ENCODE measurements at regions not wholly inside any gene's neighbourhood (a gene's known extent, or its start where the extent isn't known, plus 50 kb on each side); places are given as distances from the start of the nearest gene placed in this dataset.

DNA sequence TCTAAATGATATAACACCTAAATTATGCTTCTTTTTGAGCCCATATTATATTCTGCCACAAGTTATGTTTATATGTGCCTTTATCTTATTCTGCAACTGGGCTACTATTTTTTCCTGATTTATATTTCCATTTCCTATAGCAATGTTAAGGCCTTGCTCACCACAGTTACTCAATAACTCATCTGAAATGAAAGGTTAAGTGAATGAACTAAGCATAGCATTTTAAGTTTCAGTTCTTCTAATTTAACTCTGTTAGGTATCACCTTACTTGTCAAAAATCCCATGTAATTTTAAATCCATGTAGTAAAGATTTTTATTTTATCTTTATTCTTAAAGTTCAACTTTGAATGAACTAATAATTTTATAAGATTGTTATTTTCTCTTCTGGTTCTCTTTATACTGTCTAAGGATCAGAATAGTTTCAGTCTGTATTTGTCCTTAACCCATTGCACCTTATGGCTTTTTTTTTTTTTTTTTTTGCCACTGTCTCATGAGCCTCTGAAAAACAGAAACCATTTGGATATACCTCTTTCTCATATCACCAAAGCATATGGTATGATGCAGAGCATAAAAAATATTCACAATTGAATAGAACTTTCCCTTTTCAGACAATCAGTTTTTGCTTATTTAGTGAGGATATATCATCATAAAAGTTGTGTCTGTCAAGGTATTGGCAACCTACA lies 301.8 kb upstream of the ZWINT start:
- no peaks in the 10 kb centered on the region for H4K20me1 ChIP-seq (ENCODE audit: insufficient read depth)
- no peaks in the 10 kb centered on the region for H3K9me2 ChIP-seq
- H2AFZ ChIP-seq (ENCODE audit: low read depth): no peak overlapping the region
- ChIA-PET POLR2A (no interaction called here), CTCF (no interaction called here)
- H3K9me3 ChIP-seq: no peaks in the 10 kb centered on the region
- no peaks in the 10 kb centered on the region for H3F3A ChIP-seq (replicated peaks; ENCODE audit: insufficient read depth)
- H3K79me2 ChIP-seq (ENCODE audit: insufficient read depth): no peaks in the 10 kb centered on the region
- H3K36me3 ChIP-seq (replicated peaks in 1 of 2; ENCODE audit: control insufficient read depth in 1 of 2, insufficient read depth in 2 of 2, low read length in 1 of 2): peaks cover 0 to 2% of the 10 kb centered on the region in 2 experiments
- H3K4me2 ChIP-seq: no peak overlapping the region
- no peak overlapping the region for H3K27ac ChIP-seq (ENCODE audit: low read depth in 2 of 2, low read length in 1 of 2)
- no peak overlapping the region for H3K9ac ChIP-seq
- no peak overlapping the region for H3K4me3 ChIP-seq (ENCODE audit: low read depth in 2 of 2, low read length in 1 of 2)
- no peaks in the 10 kb centered on the region for H3K4me1 ChIP-seq (ENCODE audit: control insufficient read depth in 1 of 2, insufficient read depth in 2 of 2, low read depth in 1 of 2, low read length in 1 of 2)
- H3K27me3 ChIP-seq (ENCODE audit: insufficient read depth): no peaks in the 10 kb centered on the region
- TF ChIP-seq RXRA (IDR thresholded peaks at IDR 0.05; ENCODE audit: borderline replicate concordance, low read depth): no peak
- TF ChIP-seq TCF12 (IDR thresholded peaks at IDR 0.05): no peak
- no peak for TF ChIP-seq FOSL2 (IDR thresholded peaks at IDR 0.05; ENCODE audit: borderline replicate concordance, low read depth)
- no peak for TF ChIP-seq CHD2 (IDR thresholded peaks at IDR 0.05; ENCODE audit: low read length, partially characterized antibody)
- no peak for TF ChIP-seq TAF1 (IDR thresholded peaks at IDR 0.05; ENCODE audit: borderline replicate concordance, low read depth, low read length)
- TF ChIP-seq NFIC (IDR thresholded peaks at IDR 0.05; ENCODE audit: borderline replicate concordance): no peak
- no peak for TF ChIP-seq EZH2phosphoT487 (IDR thresholded peaks at IDR 0.05; ENCODE audit: borderline replicate concordance, low read depth)
- TF ChIP-seq, protein P1, sequence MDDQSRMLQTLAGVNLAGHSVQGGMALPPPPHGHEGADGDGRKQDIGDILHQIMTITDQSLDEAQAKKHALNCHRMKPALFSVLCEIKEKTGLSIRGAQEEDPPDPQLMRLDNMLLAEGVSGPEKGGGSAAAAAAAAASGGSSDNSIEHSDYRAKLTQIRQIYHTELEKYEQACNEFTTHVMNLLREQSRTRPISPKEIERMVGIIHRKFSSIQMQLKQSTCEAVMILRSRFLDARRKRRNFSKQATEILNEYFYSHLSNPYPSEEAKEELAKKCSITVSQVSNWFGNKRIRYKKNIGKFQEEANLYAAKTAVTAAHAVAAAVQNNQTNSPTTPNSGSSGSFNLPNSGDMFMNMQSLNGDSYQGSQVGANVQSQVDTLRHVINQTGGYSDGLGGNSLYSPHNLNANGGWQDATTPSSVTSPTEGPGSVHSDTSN (IDR thresholded peaks at IDR 0.05): no peak
- TF ChIP-seq FOXJ3 (CRISPR knock-in tag; IDR thresholded peaks at IDR 0.05): no peak
- TF ChIP-seq, protein P2, sequence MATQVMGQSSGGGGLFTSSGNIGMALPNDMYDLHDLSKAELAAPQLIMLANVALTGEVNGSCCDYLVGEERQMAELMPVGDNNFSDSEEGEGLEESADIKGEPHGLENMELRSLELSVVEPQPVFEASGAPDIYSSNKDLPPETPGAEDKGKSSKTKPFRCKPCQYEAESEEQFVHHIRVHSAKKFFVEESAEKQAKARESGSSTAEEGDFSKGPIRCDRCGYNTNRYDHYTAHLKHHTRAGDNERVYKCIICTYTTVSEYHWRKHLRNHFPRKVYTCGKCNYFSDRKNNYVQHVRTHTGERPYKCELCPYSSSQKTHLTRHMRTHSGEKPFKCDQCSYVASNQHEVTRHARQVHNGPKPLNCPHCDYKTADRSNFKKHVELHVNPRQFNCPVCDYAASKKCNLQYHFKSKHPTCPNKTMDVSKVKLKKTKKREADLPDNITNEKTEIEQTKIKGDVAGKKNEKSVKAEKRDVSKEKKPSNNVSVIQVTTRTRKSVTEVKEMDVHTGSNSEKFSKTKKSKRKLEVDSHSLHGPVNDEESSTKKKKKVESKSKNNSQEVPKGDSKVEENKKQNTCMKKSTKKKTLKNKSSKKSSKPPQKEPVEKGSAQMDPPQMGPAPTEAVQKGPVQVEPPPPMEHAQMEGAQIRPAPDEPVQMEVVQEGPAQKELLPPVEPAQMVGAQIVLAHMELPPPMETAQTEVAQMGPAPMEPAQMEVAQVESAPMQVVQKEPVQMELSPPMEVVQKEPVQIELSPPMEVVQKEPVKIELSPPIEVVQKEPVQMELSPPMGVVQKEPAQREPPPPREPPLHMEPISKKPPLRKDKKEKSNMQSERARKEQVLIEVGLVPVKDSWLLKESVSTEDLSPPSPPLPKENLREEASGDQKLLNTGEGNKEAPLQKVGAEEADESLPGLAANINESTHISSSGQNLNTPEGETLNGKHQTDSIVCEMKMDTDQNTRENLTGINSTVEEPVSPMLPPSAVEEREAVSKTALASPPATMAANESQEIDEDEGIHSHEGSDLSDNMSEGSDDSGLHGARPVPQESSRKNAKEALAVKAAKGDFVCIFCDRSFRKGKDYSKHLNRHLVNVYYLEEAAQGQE (IDR thresholded peaks at IDR 0.05; ENCODE audit: low read depth, low read length): no peak
- TF ChIP-seq MEF2A (IDR thresholded peaks at IDR 0.05; ENCODE audit: borderline replicate concordance, low read depth): no peak
- no peak for TF ChIP-seq GATA2 (CRISPR knock-in tag; IDR thresholded peaks at IDR 0.05)
- TF ChIP-seq SMC3 (IDR thresholded peaks at IDR 0.05; ENCODE audit: low read depth, low read length): no peak
- TF ChIP-seq EP300 (IDR thresholded peaks at IDR 0.05; ENCODE audit: borderline replicate concordance in 1 of 2, low read depth in 1 of 2, low read length in 1 of 2): no peak
- no peak for TF ChIP-seq YY1 (IDR thresholded peaks at IDR 0.05; ENCODE audit: low read depth)
- TF ChIP-seq, protein P3, sequence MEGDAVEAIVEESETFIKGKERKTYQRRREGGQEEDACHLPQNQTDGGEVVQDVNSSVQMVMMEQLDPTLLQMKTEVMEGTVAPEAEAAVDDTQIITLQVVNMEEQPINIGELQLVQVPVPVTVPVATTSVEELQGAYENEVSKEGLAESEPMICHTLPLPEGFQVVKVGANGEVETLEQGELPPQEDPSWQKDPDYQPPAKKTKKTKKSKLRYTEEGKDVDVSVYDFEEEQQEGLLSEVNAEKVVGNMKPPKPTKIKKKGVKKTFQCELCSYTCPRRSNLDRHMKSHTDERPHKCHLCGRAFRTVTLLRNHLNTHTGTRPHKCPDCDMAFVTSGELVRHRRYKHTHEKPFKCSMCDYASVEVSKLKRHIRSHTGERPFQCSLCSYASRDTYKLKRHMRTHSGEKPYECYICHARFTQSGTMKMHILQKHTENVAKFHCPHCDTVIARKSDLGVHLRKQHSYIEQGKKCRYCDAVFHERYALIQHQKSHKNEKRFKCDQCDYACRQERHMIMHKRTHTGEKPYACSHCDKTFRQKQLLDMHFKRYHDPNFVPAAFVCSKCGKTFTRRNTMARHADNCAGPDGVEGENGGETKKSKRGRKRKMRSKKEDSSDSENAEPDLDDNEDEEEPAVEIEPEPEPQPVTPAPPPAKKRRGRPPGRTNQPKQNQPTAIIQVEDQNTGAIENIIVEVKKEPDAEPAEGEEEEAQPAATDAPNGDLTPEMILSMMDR (IDR thresholded peaks at IDR 0.05): no peak
- no peak for TF ChIP-seq JUND (IDR thresholded peaks at IDR 0.05)
- TF ChIP-seq NRF1 (IDR thresholded peaks at IDR 0.05; ENCODE audit: low read depth, low read length): no peak
- no peak for TF ChIP-seq RCOR1 (IDR thresholded peaks at IDR 0.05; ENCODE audit: low read length)
- no peak for DNase-seq
